HG03342 (cell line): ENCODE measurements at regions not wholly inside any gene's neighbourhood (a gene's known extent, or its start where the extent isn't known, plus 50 kb on each side); places are given as distances from the start of the nearest gene placed in this dataset.

ENCODE experiments used
- ATAC-seq: cut with Tn5 transposase; IDR thresholded peaks from one replicate; pipeline ENCODE4 v1.9.1; 2021; ENCODE audit warnings: mild to moderate bottlenecking, moderate library complexity; ENCODE audit not compliant: unreplicated experiment

GRCh38 chr4:24248674-24249630 is 335.4 kb downstream of the DHX15 start:
- no peak for ATAC-seq

- no peak for ATAC-seq
Observed at GRCh38 chr4:24245491-24245820, 338.9 kb downstream of the DHX15 start.

GRCh38 chr4:24244663-24245490 is 339.5 kb downstream of the DHX15 start:
- no peak for ATAC-seq

- ATAC-seq = no peak
Observed at GRCh38 chr4:24243641-24244040, 340.7 kb downstream of the DHX15 start.

GRCh38 chr4:24241511-24241910 is 342.8 kb downstream of the DHX15 start:
- no peak for ATAC-seq

GRCh38 chr4:24240655-24241054 is 343.7 kb downstream of the DHX15 start:
- ATAC-seq = no peak

GRCh38 chr4:24237709-24238108 is 346.6 kb downstream of the DHX15 start:
- no peak for ATAC-seq

- ATAC-seq = no peak
Observed at GRCh38 chr4:24236532-24236931, 346.7 kb upstream of the PPARGC1A start.

- no peak for ATAC-seq
Observed at GRCh38 chr4:24236120-24236519, 346.3 kb upstream of the PPARGC1A start.

GRCh38 chr4:24235618-24236017 is 345.8 kb upstream of the PPARGC1A start:
- ATAC-seq = no peak

- no peak for ATAC-seq
Observed at GRCh38 chr4:24234288-24234848, 344.5 kb upstream of the PPARGC1A start.

- no peak for ATAC-seq
Observed at GRCh38 chr4:24230955-24231354, 341.1 kb upstream of the PPARGC1A start.

GRCh38 chr4:24229978-24230377 is 340.1 kb upstream of the PPARGC1A start:
- ATAC-seq = no peak

GRCh38 chr4:24228692-24229091 is 338.8 kb upstream of the PPARGC1A start:
- no peak for ATAC-seq

GRCh38 chr4:24226667-24227066 is 336.8 kb upstream of the PPARGC1A start:
- ATAC-seq = no peak

- ATAC-seq = no peak
Observed at GRCh38 chr4:24226023-24226422, 336.2 kb upstream of the PPARGC1A start.

GRCh38 chr4:24224446-24224845 is 334.6 kb upstream of the PPARGC1A start:
- ATAC-seq = no peak

GRCh38 chr4:24219209-24219608 is 329.4 kb upstream of the PPARGC1A start:
- ATAC-seq = no peak

- ATAC-seq = no peak
Observed at GRCh38 chr4:24218566-24218965, 328.7 kb upstream of the PPARGC1A start.

- no peak for ATAC-seq
Observed at GRCh38 chr4:24214796-24215195, 324.9 kb upstream of the PPARGC1A start.

GRCh38 chr4:24213961-24214360 is 324.1 kb upstream of the PPARGC1A start:
- no peak for ATAC-seq

- ATAC-seq = no peak
Observed at GRCh38 chr4:24212642-24213041, 322.8 kb upstream of the PPARGC1A start.
